GM18505 (cell line): ENCODE measurements at regions not wholly inside any gene's neighbourhood (a gene's known extent, or its start where the extent isn't known, plus 50 kb on each side); places are given as distances from the start of the nearest gene placed in this dataset.
"Not testable (repeated sequence)": the region's sequence is repeated elsewhere in the genome, so short reads cannot be mapped to it uniquely, and the experiment has no call there.

Source experiments
- ATAC-seq: cut with Tn5 transposase; IDR thresholded peaks from one replicate; pipeline ENCODE4 v1.9.1; 2021; ENCODE audit not compliant: unreplicated experiment
- POLR2A ChIP-seq: IDR thresholded peaks from 4 replicates; pipeline ENCODE4 v1.6.1; 2011; ENCODE audit warnings: borderline replicate concordance; ENCODE audit not compliant: insufficient read depth, insufficient read length; ENCODE audit errors: extremely low read depth

DNA sequence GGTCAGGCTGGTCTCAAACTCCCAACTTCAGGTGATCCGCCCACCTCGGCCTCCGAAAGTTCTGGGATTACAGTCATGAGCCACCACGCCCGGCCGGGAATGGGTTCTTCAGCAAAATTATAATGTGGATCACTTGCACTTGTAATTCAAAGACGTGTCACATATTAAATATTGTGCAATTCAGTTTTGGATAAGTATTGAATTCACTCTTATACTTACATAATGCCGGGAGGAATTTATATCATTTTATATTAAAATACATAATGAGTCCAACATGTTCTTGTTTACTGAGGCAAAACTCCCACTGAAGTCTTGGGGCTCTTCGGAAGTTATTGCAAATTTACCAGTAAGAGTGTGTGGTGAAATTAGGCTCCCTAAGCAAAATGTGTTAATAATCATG lies 635.2 kb upstream of the LUZP2 start:
- ATAC-seq: no peak

GRCh38 chr11:23865341-23865975 lies 631.4 kb upstream of the LUZP2 start:
- no peak for TF ChIP-seq POLR2A
- no peak for ATAC-seq

More for the DNA sequence above, 635.2 kb upstream of the LUZP2 start:
- TF ChIP-seq POLR2A: no peak

- no peak for ATAC-seq
- no peak for TF ChIP-seq POLR2A
These were observed 630.2 kb upstream of the LUZP2 start for GRCh38 chr11:23866641-23867040.

DNA sequence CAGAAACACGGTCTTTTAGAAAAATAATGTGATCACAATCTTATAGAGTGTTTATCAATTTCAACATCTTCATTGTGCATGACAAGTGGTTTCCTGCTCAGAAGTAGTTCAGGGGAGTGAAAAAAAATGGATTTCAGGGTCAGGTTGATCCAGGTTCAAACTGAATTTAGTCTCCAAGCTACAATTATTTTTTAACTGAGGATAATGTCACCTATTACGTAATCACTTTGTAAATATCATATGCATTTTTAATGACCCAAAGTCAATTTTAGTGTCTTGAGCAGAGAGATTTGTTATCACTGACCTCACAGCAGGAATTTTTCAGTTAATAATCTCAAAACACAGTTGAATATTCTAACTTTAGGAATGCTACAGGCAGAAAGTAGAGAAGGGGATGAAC lies 627.2 kb upstream of the LUZP2 start:
- ATAC-seq: no peak
- no peak for TF ChIP-seq POLR2A

- no peak for ATAC-seq
- no peak for TF ChIP-seq POLR2A
These were observed 623.4 kb upstream of the LUZP2 start for GRCh38 chr11:23873406-23873805.

GRCh38 chr11:23875176-23875850 lies 621.5 kb upstream of the LUZP2 start:
- ATAC-seq: no peak
- TF ChIP-seq POLR2A: no peak

DNA sequence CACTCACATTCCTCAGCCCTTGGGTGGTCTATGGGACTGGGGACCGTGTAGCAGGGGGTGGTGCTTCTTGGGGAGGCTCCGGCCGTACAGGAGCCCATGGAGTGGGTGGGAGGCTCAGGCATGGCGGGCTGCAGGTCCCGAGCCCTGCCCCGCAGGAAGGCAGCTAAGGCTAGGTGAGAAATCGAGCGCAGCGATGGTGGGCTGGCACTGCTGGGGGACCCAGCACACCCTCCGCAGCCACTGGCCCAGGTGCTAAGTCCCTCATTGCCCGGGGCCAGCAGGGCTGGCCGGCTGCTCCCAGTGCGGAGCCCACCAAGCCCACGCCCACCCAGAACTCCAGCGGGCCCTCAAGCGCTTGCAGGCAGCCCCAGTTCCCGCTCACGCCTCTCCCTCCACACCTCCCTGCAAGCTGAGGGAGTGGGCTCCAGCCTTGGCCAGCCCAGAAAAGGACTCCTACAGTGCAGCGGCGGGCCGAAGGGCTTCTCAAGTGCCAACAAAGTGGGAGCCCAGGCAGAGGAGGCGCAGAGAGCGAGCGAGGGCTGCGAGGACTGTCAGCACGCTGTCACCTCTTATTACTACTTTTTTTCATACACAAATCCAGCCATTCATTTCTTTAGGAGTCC lies 613.3 kb upstream of the LUZP2 start:
- ATAC-seq: not testable (repeated sequence)

DNA sequence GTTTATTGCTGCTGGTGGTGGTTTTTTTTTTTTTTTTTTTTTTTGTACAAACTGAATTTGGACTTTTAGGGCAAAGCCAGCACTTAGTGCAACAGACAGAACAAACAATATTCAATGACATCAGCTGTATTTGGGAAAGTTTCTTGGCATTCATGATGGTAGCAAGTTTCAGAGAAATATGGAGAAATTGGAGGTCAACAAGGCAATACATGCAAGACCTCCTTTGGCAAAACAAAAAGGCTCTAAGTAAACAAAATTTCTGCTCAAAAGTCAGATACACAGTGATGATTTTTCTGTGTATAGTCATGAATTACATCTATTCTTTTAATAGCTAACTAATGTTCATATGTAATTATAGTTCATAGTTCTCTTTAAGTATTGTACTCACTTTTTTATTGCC lies 612.5 kb upstream of the LUZP2 start:
- TF ChIP-seq POLR2A: no peak
- no peak for ATAC-seq

- no peak for TF ChIP-seq POLR2A
- no peak for ATAC-seq
These were observed 611.1 kb upstream of the LUZP2 start for GRCh38 chr11:23885801-23886200.

GRCh38 chr11:23887122-23887521 lies 609.7 kb upstream of the LUZP2 start:
- not testable (repeated sequence) for ATAC-seq

GRCh38 chr11:23893126-23893525 lies 603.7 kb upstream of the LUZP2 start:
- no peak for TF ChIP-seq POLR2A
- ATAC-seq: no peak

- TF ChIP-seq POLR2A: no peak
- no peak for ATAC-seq
These were observed 599.2 kb upstream of the LUZP2 start for GRCh38 chr11:23897453-23898286.

DNA sequence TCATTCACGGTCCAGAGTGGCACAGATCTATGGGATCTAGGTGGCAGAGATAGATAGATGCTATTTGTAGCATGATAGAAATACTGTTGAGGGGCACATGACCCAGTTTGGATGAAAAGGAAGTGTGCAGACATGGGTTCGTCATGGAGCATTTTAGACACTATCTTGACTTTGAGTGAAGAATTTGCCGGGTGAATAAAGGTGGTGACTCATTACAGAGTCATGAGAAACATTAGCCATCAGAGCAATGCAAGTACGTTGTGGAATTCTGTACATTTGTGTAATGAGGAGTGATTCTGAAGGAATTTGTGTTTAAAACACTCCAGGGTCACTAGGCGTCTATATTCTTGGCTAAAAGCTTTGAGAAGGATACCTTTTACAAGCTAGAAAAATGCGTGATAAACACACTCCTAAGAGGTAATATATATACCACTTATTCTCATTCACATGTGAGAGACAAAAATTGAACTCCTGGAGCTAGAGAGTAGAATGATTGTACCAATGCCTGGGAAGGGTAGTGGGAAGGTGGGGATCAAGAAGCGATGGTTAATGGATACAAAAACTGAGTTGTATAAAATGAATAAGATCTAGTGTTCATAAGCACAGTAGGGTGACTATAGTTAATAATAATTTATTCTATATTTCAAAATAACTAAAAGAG lies 593.7 kb upstream of the LUZP2 start:
- ATAC-seq: no peak
- no peak for TF ChIP-seq POLR2A
